ENCODE measurements at regions not wholly inside any gene's neighbourhood (a gene's known extent, or its start where the extent isn't known, plus 50 kb on each side); places are given as distances from the start of the nearest gene placed in this dataset.

GRCh38 chr20:17874271-17875105, 94.1 kb downstream of the SNX5 start (continued):
- TF ChIP-seq, protein P1, sequence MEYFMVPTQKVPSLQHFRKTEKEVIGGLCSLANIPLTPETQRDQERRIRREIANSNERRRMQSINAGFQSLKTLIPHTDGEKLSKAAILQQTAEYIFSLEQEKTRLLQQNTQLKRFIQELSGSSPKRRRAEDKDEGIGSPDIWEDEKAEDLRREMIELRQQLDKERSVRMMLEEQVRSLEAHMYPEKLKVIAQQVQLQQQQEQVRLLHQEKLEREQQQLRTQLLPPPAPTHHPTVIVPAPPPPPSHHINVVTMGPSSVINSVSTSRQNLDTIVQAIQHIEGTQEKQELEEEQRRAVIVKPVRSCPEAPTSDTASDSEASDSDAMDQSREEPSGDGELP (IDR thresholded peaks at IDR 0.05; ENCODE audit: borderline replicate concordance, low read depth), result peak; percentile 75; the same call in 1 of the 2 replicates
- TF ChIP-seq NR2C2 (CRISPR knock-in tag; IDR thresholded peaks at IDR 0.05; ENCODE audit: borderline replicate concordance) (peak; percentile 6; the same call in 1 of the 2 replicates), ZNF589 (CRISPR knock-in tag; conservative IDR thresholded peaks at IDR 0.05) (0 out of 2 replicates have a peak, but pooled peaks have one; percentile 66), ZEB1 (IDR thresholded peaks at IDR 0.05; ENCODE audit: insufficient replicate concordance, low read depth) (peak; percentile 58), KAT7 (CRISPR knock-in tag; IDR thresholded peaks at IDR 0.05; ENCODE audit: borderline replicate concordance) (no peak), SMAD9 (CRISPR knock-in tag; IDR thresholded peaks at IDR 0.05) (0 out of 2 replicates have a peak, but pooled peaks have one; percentile 75), RXRA (CRISPR knock-in tag; IDR thresholded peaks at IDR 0.05) (0 out of 2 replicates have a peak, but pooled peaks have one; percentile 3), YY1 (IDR thresholded peaks at IDR 0.05; ENCODE audit: insufficient read depth, insufficient replicate concordance, low read depth, low read length) (peak; percentile 28), ZNF772 (CRISPR knock-in tag; IDR thresholded peaks at IDR 0.05) (0 out of 2 replicates have a peak, but pooled peaks have one; percentile 17), RBM22 (optimal IDR thresholded peaks at IDR 0.05; ENCODE audit: low read length) (peak; percentile 68), NR2F6 (IDR thresholded peaks at IDR 0.05) (no peak), NR2F6 (CRISPR knock-in tag; IDR thresholded peaks at IDR 0.05) (no peak), SNAPC5 (CRISPR knock-in tag; IDR thresholded peaks at IDR 0.05; ENCODE audit: borderline replicate concordance) (no peak), RBFOX2 (IDR thresholded peaks at IDR 0.05; ENCODE audit: low read depth, low read length) (peak; percentile 4; the same call in 1 of the 2 replicates), ZMYM2 (CRISPR knock-in tag; IDR thresholded peaks at IDR 0.05) (peak; percentile 95), ELF3 (CRISPR knock-in tag; IDR thresholded peaks at IDR 0.05) (peak; percentile 6; the same call in 1 of the 2 replicates), ZBTB21 (CRISPR knock-in tag; IDR thresholded peaks at IDR 0.05) (0 out of 2 replicates have a peak, but pooled peaks have one; percentile 34), ZSCAN20 (CRISPR knock-in tag; IDR thresholded peaks at IDR 0.05; ENCODE audit: borderline replicate concordance) (no peak), DZIP1 (CRISPR knock-in tag; IDR thresholded peaks at IDR 0.05) (no peak), POLR2A (IDR thresholded peaks at IDR 0.05; ENCODE audit: insufficient read depth in 1 of 2, low read depth in 2 of 2, low read length in 2 of 2) (0 out of 4 replicates have a peak, but pooled peaks of 1 of the 2 experiments have one; percentile 1), TERF1 (CRISPR knock-in tag; IDR thresholded peaks at IDR 0.05) (peak; percentile 45; the same call in 1 of the 2 replicates)
- TF ChIP-seq, protein P2, sequence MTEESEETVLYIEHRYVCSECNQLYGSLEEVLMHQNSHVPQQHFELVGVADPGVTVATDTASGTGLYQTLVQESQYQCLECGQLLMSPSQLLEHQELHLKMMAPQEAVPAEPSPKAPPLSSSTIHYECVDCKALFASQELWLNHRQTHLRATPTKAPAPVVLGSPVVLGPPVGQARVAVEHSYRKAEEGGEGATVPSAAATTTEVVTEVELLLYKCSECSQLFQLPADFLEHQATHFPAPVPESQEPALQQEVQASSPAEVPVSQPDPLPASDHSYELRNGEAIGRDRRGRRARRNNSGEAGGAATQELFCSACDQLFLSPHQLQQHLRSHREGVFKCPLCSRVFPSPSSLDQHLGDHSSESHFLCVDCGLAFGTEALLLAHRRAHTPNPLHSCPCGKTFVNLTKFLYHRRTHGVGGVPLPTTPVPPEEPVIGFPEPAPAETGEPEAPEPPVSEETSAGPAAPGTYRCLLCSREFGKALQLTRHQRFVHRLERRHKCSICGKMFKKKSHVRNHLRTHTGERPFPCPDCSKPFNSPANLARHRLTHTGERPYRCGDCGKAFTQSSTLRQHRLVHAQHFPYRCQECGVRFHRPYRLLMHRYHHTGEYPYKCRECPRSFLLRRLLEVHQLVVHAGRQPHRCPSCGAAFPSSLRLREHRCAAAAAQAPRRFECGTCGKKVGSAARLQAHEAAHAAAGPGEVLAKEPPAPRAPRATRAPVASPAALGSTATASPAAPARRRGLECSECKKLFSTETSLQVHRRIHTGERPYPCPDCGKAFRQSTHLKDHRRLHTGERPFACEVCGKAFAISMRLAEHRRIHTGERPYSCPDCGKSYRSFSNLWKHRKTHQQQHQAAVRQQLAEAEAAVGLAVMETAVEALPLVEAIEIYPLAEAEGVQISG (CRISPR knock-in tag; IDR thresholded peaks at IDR 0.05), result 0 out of 2 replicates have a peak, but pooled peaks have one; percentile 23

Data from HepG2 (cell line).